HepG2 (cell line): ENCODE measurements at regions not wholly inside any gene's neighbourhood (a gene's known extent, or its start where the extent isn't known, plus 50 kb on each side); places are given as distances from the start of the nearest gene placed in this dataset.

Source experiments
- AHDC1 ChIP-seq: sonication (generic); formaldehyde crosslinking; IDR thresholded peaks from 2 replicates; pipeline ENCODE4 v1.5.1; 2020; ENCODE audit warnings: mild to moderate bottlenecking, missing genetic modification reagents, borderline replicate concordance
- CTCF ChIP-seq: sonication (generic); formaldehyde crosslinking; IDR thresholded peaks from 2 replicates; pipeline ENCODE4 v1.5.0; 2020; ENCODE audit warnings: mild to moderate bottlenecking, missing genetic modification reagents, moderate library complexity
- DBP ChIP-seq: sonication (generic); formaldehyde crosslinking; IDR thresholded peaks from 2 replicates; pipeline ENCODE4 v1.4.0; 2020; ENCODE audit warnings: missing genetic modification reagents; ENCODE audit errors: not compliant biosample characterization
- HHEX ChIP-seq: IDR thresholded peaks from 2 replicates; pipeline ENCODE4 v1.6.1; 2016; ENCODE audit warnings: control low read depth
- ISX ChIP-seq: sonication (generic); formaldehyde crosslinking; conservative IDR thresholded peaks from 2 replicates; pipeline ENCODE4 v1.5.0; 2020; ENCODE audit warnings: missing genetic modification reagents
- KLF16 ChIP-seq, 2 experiments: sonication (generic) in 1 of 2; formaldehyde crosslinking in 1 of 2; IDR thresholded peaks; 2 replicates each; pipeline versions ENCODE4 v1.6.1 to v1.8.0; 2016 to 2023; ENCODE audit warnings: missing genetic modification reagents in 2 of 2, missing compliant biosample characterization in 1 of 2
- MAFF ChIP-seq: IDR thresholded peaks from 2 replicates; pipeline ENCODE4 v1.6.1; 2011; ENCODE audit warnings: low read depth, low read length, improper control_type of control experiment
- NR2F6 ChIP-seq, 2 experiments: IDR thresholded peaks; 2 replicates each; pipeline ENCODE4 v1.6.1; 2016; ENCODE audit warnings: antibody characterized with exemption in 1 of 2, mild to moderate bottlenecking in 1 of 2
- RCOR2 ChIP-seq: IDR thresholded peaks from 2 replicates; pipeline ENCODE4 v1.6.1; 2016; ENCODE audit warnings: missing biosample characterization, missing genetic modification reagents
- RXRB ChIP-seq: IDR thresholded peaks from 2 replicates; pipeline ENCODE4 v1.6.1; 2016; ENCODE audit warnings: borderline replicate concordance, missing genetic modification reagents, missing compliant biosample characterization
- SRSF4 ChIP-seq: fragments of 200-400 bp; formaldehyde crosslinking; IDR thresholded peaks from one replicate; pipeline ENCODE4 v1.6.1; 2018; ENCODE audit warnings: mild to moderate bottlenecking, low read depth, low read length, moderate library complexity; ENCODE audit not compliant: poor library complexity, severe bottlenecking
- ZNF335 ChIP-seq: sonication (generic); formaldehyde crosslinking; IDR thresholded peaks from 2 replicates; pipeline ENCODE4 v1.4.0; 2020; ENCODE audit warnings: missing genetic modification reagents
- ZNF773 ChIP-seq: sonication (generic); formaldehyde crosslinking; IDR thresholded peaks from 2 replicates; pipeline ENCODE4 v1.4.0; 2020; ENCODE audit warnings: missing genetic modification reagents, borderline replicate concordance
- ZNF776 ChIP-seq: sonication (generic); formaldehyde crosslinking; IDR thresholded peaks from 2 replicates; pipeline ENCODE4 v1.4.0; 2020; ENCODE audit warnings: mild to moderate bottlenecking, missing genetic modification reagents
- ZNF883 ChIP-seq: sonication (generic); formaldehyde crosslinking; IDR thresholded peaks from 2 replicates; pipeline ENCODE4 v1.5.1; 2020; ENCODE audit warnings: mild to moderate bottlenecking, missing genetic modification reagents; ENCODE audit errors: not compliant biosample characterization
- TF ChIP-seq, protein P1 (sequence below): sonication (generic); formaldehyde crosslinking; IDR thresholded peaks from 2 replicates; pipeline ENCODE4 v1.4.0; 2020; ENCODE audit warnings: mild to moderate bottlenecking, missing genetic modification reagents

GRCh38 chr9:26746357-26747072 lies 146.1 kb downstream of the CAAP1 start (continued):
- no peak for TF ChIP-seq CTCF (CRISPR knock-in tag)
- no peak for TF ChIP-seq ZNF335 (CRISPR knock-in tag)
- no peak for TF ChIP-seq HHEX
- TF ChIP-seq, protein P1, sequence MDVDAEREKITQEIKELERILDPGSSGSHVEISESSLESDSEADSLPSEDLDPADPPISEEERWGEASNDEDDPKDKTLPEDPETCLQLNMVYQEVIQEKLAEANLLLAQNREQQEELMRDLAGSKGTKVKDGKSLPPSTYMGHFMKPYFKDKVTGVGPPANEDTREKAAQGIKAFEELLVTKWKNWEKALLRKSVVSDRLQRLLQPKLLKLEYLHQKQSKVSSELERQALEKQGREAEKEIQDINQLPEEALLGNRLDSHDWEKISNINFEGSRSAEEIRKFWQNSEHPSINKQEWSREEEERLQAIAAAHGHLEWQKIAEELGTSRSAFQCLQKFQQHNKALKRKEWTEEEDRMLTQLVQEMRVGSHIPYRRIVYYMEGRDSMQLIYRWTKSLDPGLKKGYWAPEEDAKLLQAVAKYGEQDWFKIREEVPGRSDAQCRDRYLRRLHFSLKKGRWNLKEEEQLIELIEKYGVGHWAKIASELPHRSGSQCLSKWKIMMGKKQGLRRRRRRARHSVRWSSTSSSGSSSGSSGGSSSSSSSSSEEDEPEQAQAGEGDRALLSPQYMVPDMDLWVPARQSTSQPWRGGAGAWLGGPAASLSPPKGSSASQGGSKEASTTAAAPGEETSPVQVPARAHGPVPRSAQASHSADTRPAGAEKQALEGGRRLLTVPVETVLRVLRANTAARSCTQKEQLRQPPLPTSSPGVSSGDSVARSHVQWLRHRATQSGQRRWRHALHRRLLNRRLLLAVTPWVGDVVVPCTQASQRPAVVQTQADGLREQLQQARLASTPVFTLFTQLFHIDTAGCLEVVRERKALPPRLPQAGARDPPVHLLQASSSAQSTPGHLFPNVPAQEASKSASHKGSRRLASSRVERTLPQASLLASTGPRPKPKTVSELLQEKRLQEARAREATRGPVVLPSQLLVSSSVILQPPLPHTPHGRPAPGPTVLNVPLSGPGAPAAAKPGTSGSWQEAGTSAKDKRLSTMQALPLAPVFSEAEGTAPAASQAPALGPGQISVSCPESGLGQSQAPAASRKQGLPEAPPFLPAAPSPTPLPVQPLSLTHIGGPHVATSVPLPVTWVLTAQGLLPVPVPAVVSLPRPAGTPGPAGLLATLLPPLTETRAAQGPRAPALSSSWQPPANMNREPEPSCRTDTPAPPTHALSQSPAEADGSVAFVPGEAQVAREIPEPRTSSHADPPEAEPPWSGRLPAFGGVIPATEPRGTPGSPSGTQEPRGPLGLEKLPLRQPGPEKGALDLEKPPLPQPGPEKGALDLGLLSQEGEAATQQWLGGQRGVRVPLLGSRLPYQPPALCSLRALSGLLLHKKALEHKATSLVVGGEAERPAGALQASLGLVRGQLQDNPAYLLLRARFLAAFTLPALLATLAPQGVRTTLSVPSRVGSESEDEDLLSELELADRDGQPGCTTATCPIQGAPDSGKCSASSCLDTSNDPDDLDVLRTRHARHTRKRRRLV (CRISPR knock-in tag): peak; percentile 45; the same call in 1 of the 2 replicates
- TF ChIP-seq MAFF: peak; percentile 61
- TF ChIP-seq NR2F6 (IDR thresholded peaks at IDR 0.05): no peak
- peak; percentile 35; the same call in 1 of the 2 replicates for TF ChIP-seq NR2F6 (CRISPR knock-in tag; IDR thresholded peaks at IDR 0.05)
- TF ChIP-seq AHDC1 (CRISPR knock-in tag): peak; percentile 45; the same call in 1 of the 2 replicates
- 0 out of 2 replicates have a peak, but pooled peaks have one; percentile 29 for TF ChIP-seq RXRB (CRISPR knock-in tag)
- peak; percentile 22; the same call in 1 of the 2 replicates for TF ChIP-seq RCOR2 (CRISPR knock-in tag)
- peak in 1 of 2 experiments; percentile 50; a peak in 1 of 4 replicates for TF ChIP-seq KLF16 (CRISPR knock-in tag; IDR thresholded peaks at IDR 0.05)
- TF ChIP-seq ZNF776 (CRISPR knock-in tag): no peak
- no peak for TF ChIP-seq SRSF4
- TF ChIP-seq DBP (CRISPR knock-in tag): no peak
- no peak for TF ChIP-seq ZNF883 (CRISPR knock-in tag)
- no peak for TF ChIP-seq ISX (CRISPR knock-in tag)
- TF ChIP-seq ZNF773 (CRISPR knock-in tag): no peak
